GM12878 (cell line): ENCODE measurements at regions not wholly inside any gene's neighbourhood (a gene's known extent, or its start where the extent isn't known, plus 50 kb on each side); places are given as distances from the start of the nearest gene placed in this dataset.

Experiments
- ATAC-seq: fragments of 200-7000 bp; cut with Tn5 transposase; 3 replicates; pipeline ENCODE4 v1.9.1; 2020; ENCODE audit warnings: mild to moderate bottlenecking, moderate library complexity
- BruUV-seq: library from RNA; stranded (reverse); fragments of 400-500 nt; replicated peaks from 2 replicates; lab custom pipeline; 2021; lab: Mats Ljungman, UMichigan
- CTCF ChIA-PET: fragments of 300-600 bp; sonication (Branson Sonifier 250); formaldehyde crosslinking; extraction: SDS; loops from one replicate; lab custom pipeline; 2021; ENCODE audit warnings: inconsistent platforms; lab: Yijun Ruan, JAX
- POLR2A ChIA-PET: fragments of 350-600 bp; formaldehyde crosslinking; extraction: SDS; loops from one replicate; lab custom pipeline; 2021; ENCODE audit warnings: inconsistent platforms; lab: Charles Lee
- RAD21 ChIA-PET: fragments of 300-600 bp; sonication (Branson Sonifier 250); formaldehyde crosslinking; loops from one replicate; lab custom pipeline; 2023; ENCODE audit warnings: antibody characterized with exemption; ENCODE audit not compliant: unreplicated experiment; lab: Charles Lee
- SMC1A ChIA-PET: fragments of 300-600 bp; sonication (Branson Sonifier 250); formaldehyde crosslinking; loops from one replicate; lab custom pipeline; 2023; ENCODE audit not compliant: unreplicated experiment, uncharacterized antibody; lab: Charles Lee
- DNase-seq: peaks from one replicate; pipeline ENCODE4 v3.0.0-alpha.2; 2011; ENCODE audit warnings: low read depth, low spot score
- FAIRE-seq: peaks from 3 replicates; lab custom pipeline; 2011; peaks lifted over from hg19 to GRCh38; lab: Jason Lieb, UNC
- H2AFZ ChIP-seq: 2 replicates; pipeline ENCODE4 v1.6.0; 2011; ENCODE audit warnings: low read depth, low read length, control low read depth; ENCODE audit not compliant: control insufficient read depth
- H3K27ac ChIP-seq: 2 replicates; pipeline ENCODE4 v1.5.1; 2011; ENCODE audit warnings: control low read depth; ENCODE audit not compliant: control insufficient read depth, insufficient read depth
- H3K27me3 ChIP-seq, 2 experiments: replicated peaks in 1 of 2; 2 replicates each; pipeline versions ENCODE4 v1.6.0 to v1.6.1; 2011; ENCODE audit warnings: low read length in 1 of 2; ENCODE audit not compliant: control insufficient read depth in 2 of 2, insufficient read depth in 2 of 2
- H3K36me3 ChIP-seq, 2 experiments: 2 replicates each; pipeline ENCODE4 v1.5.1; 2011; ENCODE audit warnings: low read length in 1 of 2; ENCODE audit not compliant: control insufficient read depth in 2 of 2, insufficient read depth in 2 of 2
- H3K4me1 ChIP-seq: 2 replicates; pipeline ENCODE4 v1.6.1; 2011; ENCODE audit warnings: mild to moderate bottlenecking, low read length, moderate library complexity, mixed read lengths; ENCODE audit not compliant: control insufficient read depth, insufficient read depth
- H3K4me2 ChIP-seq: 2 replicates; pipeline ENCODE4 v1.6.0; 2011; ENCODE audit warnings: control low read depth; ENCODE audit not compliant: control insufficient read depth, insufficient read depth
- H3K4me3 ChIP-seq: fragments of 200-600 bp; sonication (generic); 2 replicates; pipeline ENCODE4 v1.5.1; 2016
- H3K79me2 ChIP-seq: 2 replicates; pipeline ENCODE4 v1.6.0; 2011; ENCODE audit warnings: low read length; ENCODE audit not compliant: control insufficient read depth, insufficient read depth
- H3K9ac ChIP-seq: 2 replicates; pipeline ENCODE4 v1.8.0; 2011; ENCODE audit warnings: low read length, control low read depth, mixed read lengths; ENCODE audit not compliant: control insufficient read depth, insufficient read depth
- H3K9me3 ChIP-seq: replicated peaks from 3 replicates; pipeline ENCODE4 v1.5.1; 2011; ENCODE audit warnings: mild to moderate bottlenecking, low read length; ENCODE audit not compliant: control insufficient read depth, insufficient read depth
- H4K20me1 ChIP-seq: 2 replicates; pipeline ENCODE4 v1.6.0; 2011; ENCODE audit not compliant: control insufficient read depth, insufficient read depth
- ATF7 ChIP-seq: fragments of 450-650 bp; IDR thresholded peaks from 2 replicates; pipeline ENCODE4 v1.6.1; 2016; ENCODE audit warnings: low read depth, mild to moderate bottlenecking
- BCL11A ChIP-seq: IDR thresholded peaks from 2 replicates; pipeline ENCODE4 v1.6.1; 2011; ENCODE audit warnings: low read depth, low read length
- CBFB ChIP-seq: IDR thresholded peaks from 2 replicates; pipeline ENCODE4 v1.6.1; 2016; ENCODE audit warnings: antibody characterized with exemption, low read depth
- ESRRA ChIP-seq: IDR thresholded peaks from 2 replicates; pipeline ENCODE4 v1.6.1; 2012; ENCODE audit warnings: mild to moderate bottlenecking, low read length, improper control_type of control experiment
- WGBS: methylation state at CpG from one replicate; pipeline ENCODE4 v1.1.6; 2016; ENCODE audit warnings: low lambda C conversion rate; ENCODE audit not compliant: insufficient replicate concordance, insufficient coverage; ENCODE audit errors: missing lambda C conversion rate; 5-methylcytosine and 5-hydroxymethylcytosine counted together
- in situ Hi-C: fragments of 300-500 bp; cut with MboI; formaldehyde crosslinking; loops from 9 replicates; pipeline ENCODE4 v1.14.3; 2018; ENCODE audit warnings: mixed read lengths
- intact Hi-C: fragments of 100-400 bp; cut with micrococcal nuclease; formaldehyde crosslinking; loops from one replicate; pipeline ENCODE4 v1.14.2; 2022; ENCODE audit not compliant: unreplicated experiment

- Histone ChIP-seq H3K36me3 (no peaks in the 10 kb centered on the region), H3K4me3 (no peak overlapping the region), H3K27me3 (no peaks in the 10 kb centered on the region), H3K9me3 (no peaks in the 10 kb centered on the region), H3K4me2 (no peak overlapping the region), H2AFZ (no peak overlapping the region), H3K9ac (no peak overlapping the region), H3K4me1 (no peaks in the 10 kb centered on the region), H3K79me2 (no peaks in the 10 kb centered on the region), H3K27ac (no peak overlapping the region), H4K20me1 (no peaks in the 10 kb centered on the region)
- ChIA-PET RAD21 (no interaction called here), CTCF (interaction anchor here (0.7 kb wide), 1 partner anchor 841 kb away, joined by 3 read pairs; no protein-coding TSS in a partner anchor), SMC1A (no interaction called here), POLR2A (no interaction called here)
- DNase-seq (no peak), ATAC-seq (no peak), FAIRE-seq (no peak)
- TF ChIP-seq BCL11A: no peak
- no peak for TF ChIP-seq CBFB
- TF ChIP-seq ESRRA: no peak
- TF ChIP-seq ATF7: no peak
- no TSS peak for BruUV-seq
- in situ Hi-C loops: no loop called here
- intact Hi-C loops: no loop called here
- 35% methylated on average over 5 of the region's 5 CpGs for WGBS
Measured at GRCh38 chr10:100693821-100694220, 51.6 kb upstream of the PAX2 start.
